ENCODE measurements at regions not wholly inside any gene's neighbourhood (a gene's known extent, or its start where the extent isn't known, plus 50 kb on each side); places are given as distances from the start of the nearest gene placed in this dataset.

- intact Hi-C loops (cut with DNase I; ENCODE audit: low total_unique reads), result no loop called here
- no peak overlapping the region for H3K4me3 ChIP-seq
- H3K27me3 ChIP-seq, result no peaks in the 10 kb centered on the region
- no peaks in the 10 kb centered on the region for H3K9me3 ChIP-seq
- H3K27ac ChIP-seq, result no peak overlapping the region
- H3K4me1 ChIP-seq, result no peaks in the 10 kb centered on the region
- DNase-seq (ENCODE audit: low spot score in 2 of 2), result no peak
- H3K36me3 ChIP-seq, result no peaks in the 10 kb centered on the region
- no peak for TF ChIP-seq POLR2A (IDR thresholded peaks at IDR 0.05)
- TF ChIP-seq CTCF (IDR thresholded peaks at IDR 0.05), result no peak
- no peak for TF ChIP-seq POLR2AphosphoS5 (IDR thresholded peaks at IDR 0.05)
Observed at GRCh38 chr13:48790966-48791365, 137.2 kb downstream of the CYSLTR2 start.

GRCh38 chr13:48797127-48797526, 143.4 kb downstream of the CYSLTR2 start:
- H3K4me1 ChIP-seq, result no peaks in the 10 kb centered on the region
- intact Hi-C loops (cut with DNase I; ENCODE audit: low total_unique reads), result no loop called here
- H3K27ac ChIP-seq, result no peak overlapping the region
- no peaks in the 10 kb centered on the region for H3K36me3 ChIP-seq
- no peak for DNase-seq (ENCODE audit: low spot score in 2 of 2)
- H3K9me3 ChIP-seq, result no peaks in the 10 kb centered on the region
- no peaks in the 10 kb centered on the region for H3K27me3 ChIP-seq
- TF ChIP-seq POLR2AphosphoS5 (IDR thresholded peaks at IDR 0.05) (no peak), POLR2A (IDR thresholded peaks at IDR 0.05) (no peak), CTCF (IDR thresholded peaks at IDR 0.05) (no peak)
- no peak overlapping the region for H3K4me3 ChIP-seq

- Histone ChIP-seq H3K9me3 (no peaks in the 10 kb centered on the region), H3K27me3 (no peaks in the 10 kb centered on the region), H3K36me3 (no peaks in the 10 kb centered on the region), H3K4me1 (no peaks in the 10 kb centered on the region), H3K27ac (no peak overlapping the region), H3K4me3 (no peak overlapping the region)
- intact Hi-C loops (cut with DNase I; ENCODE audit: low total_unique reads), result no loop called here
- no peak for DNase-seq (ENCODE audit: low spot score in 2 of 2)
- TF ChIP-seq CTCF (IDR thresholded peaks at IDR 0.05), result no peak
- no peak for TF ChIP-seq POLR2AphosphoS5 (IDR thresholded peaks at IDR 0.05)
- TF ChIP-seq POLR2A (IDR thresholded peaks at IDR 0.05), result no peak
Observed at GRCh38 chr13:48797761-48798160, 144.0 kb downstream of the CYSLTR2 start.

- DNase-seq (ENCODE audit: low spot score in 2 of 2), result no peak
- no peak for TF ChIP-seq POLR2AphosphoS5 (IDR thresholded peaks at IDR 0.05)
- TF ChIP-seq CTCF (IDR thresholded peaks at IDR 0.05), result no peak
- no peak for TF ChIP-seq POLR2A (IDR thresholded peaks at IDR 0.05)
- H3K9me3 ChIP-seq, result no peaks in the 10 kb centered on the region
Observed at GRCh38 chr13:48798180-48798579, 144.5 kb downstream of the CYSLTR2 start.

GRCh38 chr13:48801255-48801654, 147.5 kb downstream of the CYSLTR2 start:
- no peak for TF ChIP-seq POLR2A (IDR thresholded peaks at IDR 0.05)
- no peak for TF ChIP-seq CTCF (IDR thresholded peaks at IDR 0.05)
- no peak overlapping the region for H3K4me3 ChIP-seq
- no peaks in the 10 kb centered on the region for H3K9me3 ChIP-seq
- DNase-seq (ENCODE audit: low spot score in 2 of 2), result no peak
- intact Hi-C loops (cut with DNase I; ENCODE audit: low total_unique reads), result no loop called here
- peak overlapping the region in 1 of 2 donors; percentile 14 for H3K27ac ChIP-seq
- no peaks in the 10 kb centered on the region for H3K27me3 ChIP-seq
- no peaks in the 10 kb centered on the region for H3K36me3 ChIP-seq
- no peaks in the 10 kb centered on the region for H3K4me1 ChIP-seq

More at GRCh38 chr13:48798180-48798579, 144.5 kb downstream of the CYSLTR2 start:
- no peaks in the 10 kb centered on the region for H3K4me1 ChIP-seq
- H3K27ac ChIP-seq, result no peak overlapping the region
- no peak overlapping the region for H3K4me3 ChIP-seq
- H3K27me3 ChIP-seq, result no peaks in the 10 kb centered on the region
- intact Hi-C loops (cut with DNase I; ENCODE audit: low total_unique reads), result no loop called here
- H3K36me3 ChIP-seq, result no peaks in the 10 kb centered on the region
